ENCODE measurements at regions not wholly inside any gene's neighbourhood (a gene's known extent, or its start where the extent isn't known, plus 50 kb on each side); places are given as distances from the start of the nearest gene placed in this dataset.
"Not testable (repeated sequence)": the region's sequence is repeated elsewhere in the genome, so short reads cannot be mapped to it uniquely, and the experiment has no call there.

DNA sequence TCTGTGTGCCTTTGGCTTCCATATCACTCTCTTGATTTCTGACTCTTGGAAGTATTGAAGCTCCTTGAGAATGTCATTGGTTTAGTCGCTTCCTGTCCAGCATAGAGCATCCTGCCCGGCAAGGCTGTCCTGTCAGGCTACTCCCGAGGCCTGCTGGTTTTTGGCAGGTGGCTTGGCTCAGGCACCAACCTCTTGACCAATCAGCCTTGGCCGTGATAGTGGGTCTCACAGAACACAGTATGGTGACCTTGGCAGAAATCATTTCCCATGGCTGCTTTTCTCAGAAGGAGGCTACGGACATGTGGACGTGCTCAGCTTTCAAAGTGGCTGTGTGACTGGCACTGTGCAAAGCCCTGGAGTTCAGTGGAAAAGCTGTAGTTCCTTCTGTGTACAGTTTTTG is 516.9 kb downstream of the REEP3 start:
- DNase-seq: no peak

DNA sequence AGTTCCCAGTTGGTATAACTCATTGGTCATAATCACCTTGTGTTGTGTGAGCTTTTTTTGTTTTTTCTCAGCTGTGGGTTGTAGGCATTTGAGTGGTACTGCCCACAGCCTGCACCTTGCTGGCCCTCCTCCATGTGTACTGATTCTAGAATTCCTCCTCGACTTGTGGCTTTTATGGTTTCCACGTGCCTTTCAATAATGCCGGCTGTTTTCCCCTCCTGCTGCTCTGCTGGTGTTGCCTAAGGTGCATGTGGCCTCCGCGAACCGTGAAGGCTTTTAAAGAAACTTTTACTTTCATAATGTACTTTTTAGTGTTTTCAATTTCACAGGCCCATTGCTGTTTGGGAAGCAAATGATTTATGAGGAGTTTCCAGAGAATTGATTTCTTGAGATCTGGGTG is 518.0 kb downstream of the REEP3 start:
- no peak for DNase-seq

DNA sequence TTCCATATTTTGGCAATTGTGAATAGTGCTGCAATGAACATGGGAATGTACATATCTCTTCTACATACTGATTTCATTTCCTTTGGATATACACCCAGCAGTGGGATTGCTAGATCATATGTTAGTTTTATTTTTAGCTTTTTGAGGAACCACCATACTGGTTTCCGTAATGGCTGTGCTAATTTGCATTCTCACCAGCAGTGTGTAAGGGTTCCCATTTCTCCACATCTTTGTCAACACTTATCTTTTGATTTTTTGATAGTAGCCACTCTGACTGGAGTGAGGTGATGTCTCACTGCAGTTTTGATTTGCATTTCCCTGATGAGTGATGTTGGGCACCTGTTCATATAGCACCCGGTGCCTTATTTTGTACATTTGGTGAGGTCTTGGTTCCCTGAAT is 519.6 kb downstream of the REEP3 start:
- no peak for DNase-seq

DNA sequence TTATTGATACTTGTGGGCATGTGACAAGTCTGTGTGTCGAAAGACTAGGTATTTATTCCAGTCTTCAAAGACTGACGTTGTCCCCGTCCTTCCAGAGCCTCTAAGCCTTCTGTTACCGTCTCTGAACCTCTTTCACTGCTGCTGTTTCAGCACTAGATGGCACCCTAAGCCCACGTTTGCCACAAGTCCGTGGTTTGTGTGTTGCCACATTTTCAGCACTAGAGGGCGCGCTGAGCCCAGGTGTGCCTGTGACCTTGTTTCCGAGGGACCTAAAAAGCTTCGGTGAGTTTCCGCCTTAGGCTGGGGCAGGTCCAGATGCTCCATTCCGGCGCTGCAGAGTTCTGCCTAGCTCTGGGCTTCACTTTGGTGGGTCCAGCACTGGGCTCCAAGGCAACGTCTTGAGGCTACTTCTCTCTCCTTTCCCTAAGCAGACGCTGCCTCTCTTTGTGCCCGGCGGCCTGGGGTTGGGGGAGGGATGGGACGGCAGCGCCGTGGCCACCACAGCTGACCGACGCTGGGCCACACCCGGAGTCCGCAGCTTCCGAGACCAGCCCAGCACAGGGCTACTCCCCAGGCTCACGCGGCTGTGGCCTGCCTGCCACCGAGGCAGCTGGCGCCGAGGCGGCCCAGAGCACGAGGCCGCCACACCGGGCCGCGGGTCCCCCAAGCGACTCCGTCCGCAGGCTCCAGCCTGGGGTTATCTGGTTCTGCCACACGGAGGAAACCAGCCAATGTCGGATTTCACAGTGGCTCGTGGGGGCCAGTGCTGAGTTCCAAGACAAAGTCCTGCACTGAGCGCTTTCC is 520.2 kb downstream of the REEP3 start:
- DNase-seq: peak; percentile 26

DNA sequence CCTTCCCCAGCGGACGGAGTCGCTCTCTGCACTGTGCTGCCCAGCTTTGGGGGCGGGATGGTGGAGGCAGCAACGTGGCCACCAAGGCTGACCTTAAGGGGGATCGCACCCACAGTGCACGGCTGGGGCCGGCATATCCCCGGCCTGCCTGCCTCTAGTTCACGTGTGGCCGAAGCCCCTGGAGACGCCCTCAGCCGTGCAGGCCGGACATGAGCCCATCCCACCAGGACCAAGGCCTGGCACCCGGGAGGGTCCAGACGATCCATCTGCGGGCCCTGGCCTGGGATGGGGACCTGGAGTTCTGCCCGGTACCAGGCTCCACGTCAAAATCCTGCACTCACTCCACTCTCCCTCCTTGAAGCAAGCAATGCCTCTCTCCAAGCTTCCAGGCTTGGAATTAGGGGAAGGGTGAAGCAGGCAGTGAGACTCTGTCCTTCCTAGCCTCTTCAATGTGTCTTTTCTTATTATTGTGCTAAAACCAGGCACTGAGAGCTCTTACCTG is 520.8 kb downstream of the REEP3 start:
- DNase-seq: no peak

DNA sequence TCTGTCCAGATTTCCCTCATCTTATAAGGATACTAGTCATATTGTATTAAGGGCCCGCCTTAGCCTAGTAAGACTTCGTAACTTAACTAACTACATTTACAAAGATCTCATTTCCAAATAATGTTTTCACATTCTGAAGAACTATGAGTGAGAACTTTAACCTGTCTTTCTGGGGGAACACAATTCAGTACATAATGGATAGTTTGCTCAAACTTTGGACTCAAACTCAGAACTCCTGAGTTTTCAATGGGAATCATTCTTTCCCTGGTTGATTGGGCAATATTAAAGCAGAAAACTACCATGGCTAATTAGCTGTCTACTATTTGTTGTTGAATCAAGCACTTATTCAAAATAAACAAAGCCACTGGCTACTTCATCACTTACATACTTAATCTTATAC is 522.9 kb downstream of the REEP3 start:
- no peak for DNase-seq

DNA sequence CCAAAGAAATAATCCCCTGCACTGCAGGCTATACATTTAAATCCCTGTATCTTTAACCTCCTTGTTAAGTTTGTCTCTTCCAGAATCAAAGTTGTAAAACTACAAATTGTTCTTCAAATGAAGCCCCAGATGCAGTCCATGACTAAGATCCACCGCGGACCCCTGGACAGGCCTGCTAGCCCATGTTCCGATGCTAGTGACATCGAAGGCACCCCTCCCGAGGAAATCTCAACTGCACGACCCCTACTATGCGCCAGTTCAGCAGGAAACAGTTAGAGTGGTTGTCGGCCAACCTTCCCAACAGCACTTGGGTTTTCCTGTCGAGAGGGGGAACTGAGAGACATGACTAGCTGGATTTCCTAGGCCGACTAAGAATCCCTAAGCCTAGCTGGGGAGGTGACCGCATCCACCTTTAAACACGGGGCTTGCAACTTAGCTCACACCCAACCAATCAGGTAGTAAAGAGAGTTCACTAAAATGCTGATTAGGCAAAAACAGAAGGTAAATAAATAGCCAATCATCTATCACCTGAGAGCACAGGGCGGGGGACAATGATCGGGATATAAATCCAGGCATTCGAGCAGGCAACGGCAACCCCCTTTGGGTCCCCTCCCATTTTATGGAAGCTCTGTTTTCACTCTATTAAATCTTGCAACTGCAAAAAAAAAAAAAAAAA is 523.9 kb downstream of the REEP3 start:
- not testable (repeated sequence) for DNase-seq

DNA sequence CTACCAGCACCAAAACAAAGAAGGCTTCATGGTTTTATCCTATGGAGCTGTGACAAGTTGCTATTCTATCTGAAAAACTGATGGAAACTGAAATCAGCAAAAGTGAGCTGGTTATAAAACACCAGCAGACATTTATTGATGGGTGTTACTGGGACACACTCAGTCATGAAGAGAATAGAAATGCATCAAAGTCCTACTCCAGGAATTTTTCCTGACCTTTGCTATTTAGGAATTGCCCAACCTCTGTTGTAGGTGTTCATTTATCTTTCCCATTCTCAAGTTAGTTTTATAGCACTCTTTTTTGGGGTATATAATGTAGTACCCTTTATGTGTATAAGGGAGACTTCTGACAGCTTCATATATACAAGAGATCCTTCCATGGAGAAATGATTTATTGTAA is 533.2 kb downstream of the REEP3 start:
- DNase-seq: no peak

DNA sequence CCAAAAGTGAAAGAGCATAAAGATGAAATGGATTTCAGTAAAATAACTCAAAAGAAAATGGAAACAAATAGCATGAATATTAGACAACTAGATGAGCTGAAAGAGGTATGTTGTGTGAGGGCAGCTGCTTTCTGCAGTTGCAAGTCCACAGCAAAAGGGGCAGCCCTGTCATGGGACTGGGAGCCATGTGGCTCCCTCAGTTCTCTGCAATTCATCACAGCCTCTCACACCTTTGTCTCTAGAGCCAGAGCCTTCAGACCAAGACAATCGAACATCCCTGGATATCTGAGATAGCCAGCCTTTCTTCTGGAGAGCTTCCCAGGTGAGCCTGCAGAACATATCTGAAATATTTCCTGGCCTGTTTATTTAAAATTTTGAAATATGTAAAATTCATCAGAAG is 538.7 kb downstream of the REEP3 start:
- no peak for DNase-seq

DNA sequence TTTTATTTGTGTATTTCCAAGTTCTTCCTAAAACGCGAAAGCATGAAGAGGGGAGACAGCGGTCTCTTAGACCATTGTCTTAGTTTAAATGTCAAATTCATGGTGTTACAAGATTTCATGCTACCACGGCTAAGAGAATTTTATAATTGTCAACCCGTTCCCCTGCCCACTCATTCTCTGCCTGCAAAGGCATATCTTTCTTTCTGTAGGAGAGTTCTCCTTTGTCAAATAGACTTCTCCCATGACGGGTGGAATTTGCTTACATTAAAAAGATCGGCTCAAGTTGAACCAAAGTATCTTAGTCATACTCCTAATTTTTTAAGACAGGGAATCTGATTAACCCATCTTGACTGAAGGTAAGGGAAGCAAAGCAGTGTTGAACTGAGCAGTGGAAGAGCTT is 539.2 kb downstream of the REEP3 start:
- no peak for DNase-seq

DNA sequence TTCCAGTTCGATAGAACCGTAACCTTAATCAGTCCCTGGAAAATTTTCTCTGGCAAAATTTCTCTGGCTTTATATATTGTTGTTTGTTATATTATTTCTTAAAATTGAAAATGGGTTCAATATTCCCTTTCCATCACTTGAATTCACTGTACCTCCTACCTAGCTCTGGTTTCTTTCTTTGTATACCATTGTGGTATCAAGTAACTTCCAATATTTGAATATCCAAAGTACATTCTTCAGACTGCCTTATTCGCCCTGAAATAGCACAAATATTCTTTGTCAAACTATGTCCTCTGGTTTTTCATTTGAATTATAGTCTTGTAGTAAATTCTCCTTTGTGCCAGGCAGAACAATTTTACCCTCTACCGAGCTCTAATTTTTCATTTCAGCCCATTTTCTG is 541.6 kb downstream of the REEP3 start:
- DNase-seq: no peak

DNA sequence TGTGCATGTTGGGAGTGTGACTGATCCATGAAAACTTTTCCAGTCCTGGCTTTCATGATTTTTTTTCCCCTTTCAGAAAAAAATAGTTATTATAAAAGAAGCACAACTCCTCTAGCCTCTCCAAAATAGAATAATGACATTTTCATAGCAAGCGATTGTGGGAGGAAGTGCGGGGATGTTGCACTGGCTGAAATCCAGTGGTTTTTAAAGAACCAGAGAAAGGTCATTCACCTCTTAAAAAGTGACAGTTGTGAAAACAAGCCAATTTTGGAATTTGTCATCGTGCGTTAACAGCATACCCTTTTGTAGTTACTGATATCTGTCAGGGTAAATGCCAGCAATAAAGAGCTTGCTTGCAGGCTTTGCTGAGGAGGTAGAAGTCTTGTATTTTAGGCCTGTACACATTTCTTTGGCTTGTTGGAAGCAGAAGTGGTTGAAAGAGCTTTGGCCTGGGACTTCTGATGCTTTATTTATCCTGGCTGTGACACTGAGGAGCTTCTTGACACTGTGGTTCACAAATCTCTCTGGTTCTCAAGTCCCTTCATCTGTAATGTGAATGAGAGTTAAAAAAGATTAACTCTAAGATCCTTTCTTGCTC is 545.9 kb downstream of the REEP3 start:
- no peak for DNase-seq

DNA sequence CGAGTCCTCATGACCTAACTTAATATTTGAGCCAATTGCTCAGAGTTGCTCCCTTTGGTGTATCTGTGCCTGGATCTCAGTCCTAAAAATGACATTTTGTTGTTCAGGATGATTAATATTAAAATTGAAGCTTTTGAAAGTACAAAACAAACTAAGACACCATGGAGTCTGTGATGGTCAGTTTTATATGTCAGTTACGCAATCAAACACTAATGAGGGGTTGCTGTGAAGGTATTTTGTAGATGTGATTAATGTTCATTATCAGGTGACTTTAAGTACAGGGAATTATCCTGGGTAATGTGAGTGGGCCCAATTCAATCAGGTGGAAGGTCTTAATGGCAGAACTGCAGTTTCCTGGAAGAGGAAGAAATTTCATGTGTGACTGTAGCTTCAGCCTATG is 546.7 kb downstream of the REEP3 start:
- no peak for DNase-seq

DNA sequence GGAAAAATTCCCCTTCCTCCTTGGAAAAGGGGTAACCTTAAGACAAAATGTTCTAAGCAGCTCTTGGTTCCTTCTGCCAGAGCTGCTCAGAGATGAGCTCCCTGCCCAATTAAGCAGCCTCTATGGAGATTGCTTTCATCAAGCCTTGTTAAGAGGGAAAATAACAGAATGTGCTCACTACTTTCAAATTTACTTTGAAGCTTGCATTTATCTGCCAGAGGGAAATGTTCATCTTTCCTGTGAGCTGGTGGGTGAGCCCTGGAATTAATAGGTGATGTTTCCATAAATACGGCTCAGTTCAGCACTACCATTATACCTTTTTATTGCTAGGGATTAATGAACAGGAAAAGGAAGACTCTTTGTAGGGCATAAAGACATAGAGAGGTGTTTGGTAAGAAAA is 549.0 kb downstream of the REEP3 start:
- no peak for DNase-seq

DNA sequence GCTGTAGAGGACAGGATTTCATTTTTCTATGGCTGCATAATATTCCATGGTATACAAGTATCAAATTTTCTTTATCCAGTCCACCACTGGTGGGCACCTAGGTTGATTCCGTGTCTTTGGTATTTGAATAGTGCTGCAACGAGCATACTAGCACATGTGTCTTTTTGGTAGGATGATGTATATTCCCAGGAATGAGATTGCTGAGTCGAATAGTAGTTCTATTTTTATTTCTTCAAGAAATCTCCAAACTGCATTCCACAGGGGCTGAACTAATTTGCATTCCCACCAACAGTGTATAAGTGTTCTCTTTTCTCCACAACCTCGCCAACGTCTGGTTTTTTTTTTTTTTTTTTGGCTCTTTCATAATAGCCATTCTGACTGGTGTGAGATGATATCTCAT is 550.0 kb downstream of the REEP3 start:
- DNase-seq: no peak

DNA sequence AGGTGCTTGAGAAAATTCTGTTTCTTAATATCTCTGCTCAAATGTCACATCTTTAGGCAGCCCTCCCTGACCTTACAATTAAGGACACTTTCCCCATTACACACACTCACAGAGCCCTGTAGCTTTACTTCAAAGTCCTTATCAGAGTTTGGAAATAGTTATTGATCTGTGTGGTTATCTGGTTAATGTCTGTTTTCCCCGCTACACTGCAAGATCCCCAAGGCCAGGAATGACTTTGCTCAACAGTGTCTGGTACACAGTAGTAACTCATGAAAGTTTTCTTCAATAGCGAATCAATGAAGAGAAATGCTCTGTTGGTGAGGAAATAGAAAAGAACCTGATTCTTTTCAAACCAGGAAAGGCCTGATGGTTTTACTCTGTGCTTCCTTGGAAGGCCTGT is 554.4 kb downstream of the REEP3 start:
- no peak for DNase-seq

DNA sequence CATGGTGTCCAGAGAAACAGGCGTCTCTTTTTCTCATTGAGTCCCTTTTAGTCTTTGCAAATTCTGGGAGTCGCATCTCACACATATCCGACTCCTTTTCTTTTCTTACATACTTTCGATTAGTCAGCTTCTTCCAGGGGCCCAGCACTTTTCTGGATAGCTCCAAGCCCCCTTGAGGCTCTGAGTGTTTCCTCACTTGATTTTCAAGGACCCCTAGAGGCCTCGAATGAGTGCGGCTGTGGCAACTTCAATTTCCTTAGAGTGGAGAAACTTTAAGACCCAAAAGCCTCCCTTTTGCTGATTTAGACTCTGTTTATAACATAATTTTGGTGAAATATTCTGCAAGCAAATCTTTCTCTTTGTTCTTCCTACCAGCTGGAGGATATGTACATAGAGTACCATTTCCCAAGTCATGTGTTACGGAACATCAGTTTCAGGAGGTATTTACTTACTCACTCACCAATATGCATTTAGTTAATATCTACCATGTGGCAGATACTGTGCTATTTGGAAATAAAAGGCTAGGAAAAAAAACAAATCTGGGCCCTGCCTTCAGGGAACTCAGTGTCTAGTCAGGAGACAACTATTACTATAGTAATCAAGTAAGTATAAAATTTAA is 555.2 kb downstream of the REEP3 start:
- DNase-seq: no peak

DNA sequence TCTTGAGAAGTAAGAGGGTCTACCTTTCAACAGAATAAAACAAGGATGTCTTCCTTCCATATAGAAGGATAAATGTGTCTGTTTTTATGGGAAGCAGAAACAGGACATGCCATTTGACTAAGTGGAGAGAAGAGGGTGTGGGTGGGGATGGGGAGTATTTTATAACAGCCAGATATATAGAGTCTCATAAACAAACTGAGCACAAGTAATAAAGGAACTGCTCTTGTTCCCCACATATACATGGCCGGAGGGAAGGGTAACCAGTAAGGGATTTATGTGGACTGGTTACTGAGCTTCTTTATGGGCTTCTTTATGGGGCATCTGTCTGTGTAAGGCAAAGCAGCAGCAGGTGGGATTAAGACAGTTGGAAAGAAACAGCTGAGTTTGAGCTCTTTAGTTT is 558.1 kb downstream of the REEP3 start:
- no peak for DNase-seq

DNA sequence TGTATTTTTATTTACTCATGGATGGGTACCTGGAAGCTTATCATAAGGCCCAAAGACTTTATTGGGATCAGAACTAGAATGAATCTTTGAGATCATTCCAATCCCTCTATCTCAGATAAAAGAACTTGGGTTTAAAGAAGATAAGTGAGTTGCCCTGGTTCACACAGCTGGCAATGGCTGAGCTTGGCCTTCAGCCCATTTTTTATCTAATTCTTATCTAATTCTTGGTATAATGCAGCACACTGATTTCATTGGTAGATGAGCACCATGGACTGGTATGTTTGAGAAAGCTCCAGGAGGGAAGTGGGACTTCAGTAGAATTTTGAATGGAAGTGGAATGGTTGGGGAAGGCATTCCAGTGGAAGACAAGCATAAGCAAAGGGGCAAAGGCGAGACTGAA is 558.9 kb downstream of the REEP3 start:
- no peak for DNase-seq

DNA sequence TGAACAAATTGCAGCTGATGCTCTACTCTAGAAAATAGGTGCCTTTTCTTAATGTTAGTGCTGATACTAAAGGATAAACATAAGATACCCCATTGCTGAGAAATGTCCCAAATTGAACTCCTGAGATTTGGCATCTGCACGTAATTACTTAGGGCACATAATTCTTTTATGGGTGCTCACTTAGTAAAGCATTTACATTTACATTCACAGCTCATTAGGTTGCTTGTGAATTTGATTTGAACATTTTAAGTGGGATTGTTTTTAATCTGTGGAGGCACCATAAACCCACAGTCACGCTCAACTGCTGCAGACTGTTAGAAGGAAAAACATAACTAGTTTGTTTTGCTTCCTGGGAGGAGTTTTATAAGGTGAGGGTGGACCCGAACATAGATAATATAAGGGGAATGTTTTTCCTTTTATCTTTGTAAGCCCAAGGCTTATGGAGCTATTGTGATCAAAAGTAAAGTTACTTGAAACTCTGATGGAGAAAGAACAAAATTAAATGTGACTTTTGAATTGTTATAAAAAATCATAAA is 560.8 kb downstream of the REEP3 start:
- DNase-seq: no peak

DNA sequence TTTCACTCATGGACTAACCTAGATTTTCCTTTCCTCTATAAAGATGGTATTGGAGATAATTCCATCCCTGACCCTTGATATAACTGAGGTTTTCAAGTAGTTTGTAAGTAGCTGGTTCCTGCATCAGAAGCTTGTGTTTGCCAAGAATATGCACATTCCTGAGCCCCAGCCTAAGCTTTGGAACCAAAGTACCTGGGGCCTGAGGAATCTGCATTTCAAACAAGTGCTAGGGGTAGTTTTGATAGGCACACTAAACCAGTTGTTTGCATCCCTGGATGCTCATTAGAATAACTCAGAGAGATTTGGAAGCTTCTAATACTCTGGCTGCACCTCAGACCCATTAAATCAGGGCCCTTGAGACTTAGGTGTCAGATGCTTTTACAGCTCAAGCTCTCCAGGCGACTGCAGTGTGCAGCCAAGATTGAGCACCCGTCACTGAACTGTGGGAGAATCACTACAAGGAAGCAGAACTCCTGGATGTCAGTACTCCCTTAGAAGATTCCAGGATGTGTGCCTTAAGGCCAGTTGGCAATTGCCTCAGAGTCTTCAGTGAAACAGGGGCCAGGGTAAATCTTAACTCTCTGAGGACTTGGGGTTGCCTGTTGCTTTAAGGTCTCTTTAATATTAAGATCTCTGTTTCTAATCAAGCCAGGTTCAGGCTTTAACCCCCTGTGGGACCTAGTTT is 565.0 kb downstream of the REEP3 start:
- no peak for DNase-seq

DNA sequence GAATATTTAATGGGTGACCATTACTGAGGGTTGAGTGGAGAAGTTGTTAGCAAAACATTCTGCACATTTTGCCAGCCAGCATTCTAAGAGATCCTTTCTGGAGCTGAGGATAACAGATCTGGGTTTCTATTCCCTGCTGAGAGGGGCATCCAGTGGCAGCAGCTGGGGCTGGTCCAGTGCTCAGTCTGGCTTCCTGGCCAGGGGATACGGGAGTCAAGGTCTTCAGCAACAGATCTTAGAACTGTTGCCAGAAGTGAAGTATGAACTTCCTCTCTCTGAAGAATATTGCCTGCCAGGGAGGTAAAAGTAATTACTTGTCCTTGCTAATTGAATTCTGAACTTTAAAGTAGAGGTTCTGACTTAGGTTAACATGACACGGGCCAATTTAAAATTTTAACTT is 568.4 kb downstream of the REEP3 start:
- DNase-seq: no peak

DNA sequence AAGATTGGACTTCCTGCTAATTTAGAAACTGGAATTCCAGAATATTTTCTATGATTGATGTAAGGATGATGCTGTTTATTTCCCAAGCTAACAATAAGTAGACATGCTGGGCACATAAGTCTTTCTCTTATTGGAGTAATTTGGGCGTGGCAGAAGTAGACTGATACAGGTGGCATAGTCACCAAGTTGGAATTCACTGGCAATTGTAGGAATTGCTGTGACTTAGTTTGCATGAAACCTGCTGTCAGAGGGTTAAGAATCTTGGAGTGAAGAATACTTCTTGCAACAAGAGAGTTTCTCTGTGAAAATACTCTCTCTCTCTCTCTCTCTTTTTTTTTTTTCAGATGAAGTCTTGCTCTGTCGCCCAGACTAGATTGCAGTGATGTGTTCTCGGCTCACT is 569.7 kb downstream of the REEP3 start:
- no peak for DNase-seq
